Mesendoderm (in vitro differentiated cells): ENCODE measurements at regions not wholly inside any gene's neighbourhood (a gene's known extent, or its start where the extent isn't known, plus 50 kb on each side); places are given as distances from the start of the nearest gene placed in this dataset.

Experiments
- DNase-seq: peaks from one replicate; pipeline ENCODE4 v3.0.0; 2013
- H2AK5ac ChIP-seq: 2 replicates; pipeline ENCODE4 v1.6.1; 2013; ENCODE audit warnings: low read length, inconsistent platforms
- H2BK120ac ChIP-seq: 2 replicates; pipeline ENCODE4 v1.6.1; 2013; ENCODE audit warnings: low read depth, mild to moderate bottlenecking, low read length, moderate library complexity, mixed read lengths
- H2BK15ac ChIP-seq: replicated peaks from 2 replicates; pipeline ENCODE4 v1.6.1; 2013; ENCODE audit warnings: low read depth, mild to moderate bottlenecking, moderate library complexity
- H2BK5ac ChIP-seq: 2 replicates; pipeline ENCODE4 v1.6.1; 2013; ENCODE audit warnings: low read length, inconsistent platforms
- H3K18ac ChIP-seq: 2 replicates; pipeline ENCODE4 v1.6.1; 2013; ENCODE audit warnings: mild to moderate bottlenecking, low read length, mixed read lengths
- H3K23ac ChIP-seq: one replicate; pipeline ENCODE4 v1.6.1; 2013; ENCODE audit warnings: low read length
- H3K27ac ChIP-seq: 2 replicates; pipeline ENCODE4 v1.5.1; 2013; ENCODE audit warnings: low read depth, mild to moderate bottlenecking, inconsistent platforms, low read length, moderate library complexity
- H3K27me3 ChIP-seq: 2 replicates; pipeline ENCODE4 v1.6.1; 2013; ENCODE audit warnings: low read length, control low read depth, mild to moderate bottlenecking, inconsistent platforms; ENCODE audit not compliant: insufficient read depth, poor library complexity
- H3K36me3 ChIP-seq: 2 replicates; pipeline ENCODE4 v1.6.1; 2013; ENCODE audit warnings: low read length, inconsistent platforms; ENCODE audit not compliant: control insufficient read depth, insufficient read depth
- H3K4ac ChIP-seq: one replicate; pipeline ENCODE4 v1.6.1; 2013; ENCODE audit warnings: low read depth, mild to moderate bottlenecking, low read length, moderate library complexity
- H3K4me1 ChIP-seq: 2 replicates; pipeline ENCODE4 v1.6.1; 2013; ENCODE audit warnings: low read depth, low read length, inconsistent platforms; ENCODE audit not compliant: control insufficient read depth
- H3K4me2 ChIP-seq: 2 replicates; pipeline ENCODE4 v1.6.1; 2013; ENCODE audit warnings: low read length
- H3K4me3 ChIP-seq: 2 replicates; pipeline ENCODE4 v1.5.1; 2013; ENCODE audit warnings: mild to moderate bottlenecking, low read length
- H3K56ac ChIP-seq: one replicate; pipeline ENCODE4 v1.6.1; 2013; ENCODE audit warnings: low read length
- H3K79me1 ChIP-seq: 2 replicates; pipeline ENCODE4 v1.6.1; 2013; ENCODE audit warnings: low read length, inconsistent platforms
- H3K79me2 ChIP-seq: 2 replicates; pipeline ENCODE4 v1.6.1; 2013; ENCODE audit warnings: mild to moderate bottlenecking, low read length; ENCODE audit not compliant: control insufficient read depth, insufficient read depth
- H3K9ac ChIP-seq: 2 replicates; pipeline ENCODE4 v1.6.1; 2013; ENCODE audit warnings: low read length, inconsistent platforms
- H4K5ac ChIP-seq: one replicate; pipeline ENCODE4 v1.6.1; 2013; ENCODE audit warnings: low read length
- H4K8ac ChIP-seq: one replicate; pipeline ENCODE4 v1.6.1; 2013; ENCODE audit warnings: low read depth, mild to moderate bottlenecking, control low read depth, low read length, moderate library complexity
- WGBS: extraction: QIAGEN DNeasy Blood & Tissue Kit; methylation state at CpG from one replicate; pipeline ENCODE4 v1.1.7; 2013; ENCODE audit warnings: low lambda C conversion rate, missing lambda C conversion rate; ENCODE audit not compliant: insufficient coverage; ENCODE audit errors: extremely low coverage; 5-methylcytosine and 5-hydroxymethylcytosine counted together

- no peak overlapping the region for H3K27ac ChIP-seq
- H3K18ac ChIP-seq = peak overlapping the region; percentile 82
- WGBS = no CpG with 5 or more reads among the region's 1 CpG
- no peaks in the 10 kb centered on the region for H3K79me2 ChIP-seq
- H4K8ac ChIP-seq = no peak overlapping the region
- no peaks in the 10 kb centered on the region for H3K36me3 ChIP-seq
- H3K79me1 ChIP-seq = no peaks in the 10 kb centered on the region
- H2BK15ac ChIP-seq = no peak overlapping the region
- H3K23ac ChIP-seq = no peak overlapping the region
- no peak overlapping the region for H3K9ac ChIP-seq
- no peak overlapping the region for H2AK5ac ChIP-seq
- H3K56ac ChIP-seq = no peak overlapping the region
- H3K4me3 ChIP-seq = no peak overlapping the region
- no peak overlapping the region for H4K5ac ChIP-seq
- H3K4ac ChIP-seq = no peak overlapping the region
- no peaks in the 10 kb centered on the region for H3K27me3 ChIP-seq
- peak overlapping the region; percentile 61 for H2BK5ac ChIP-seq
- DNase-seq = no peak
- H3K4me1 ChIP-seq = no peaks in the 10 kb centered on the region
- no peak overlapping the region for H2BK120ac ChIP-seq
- no peak overlapping the region for H3K4me2 ChIP-seq
These were observed 1345.1 kb downstream of the XPNPEP1 start for GRCh38 chr10:108578258-108578657.

- H4K8ac ChIP-seq = no peak overlapping the region
- no peaks in the 10 kb centered on the region for H3K79me2 ChIP-seq
- no peaks in the 10 kb centered on the region for H3K4me1 ChIP-seq
- H3K4ac ChIP-seq = no peak overlapping the region
- H3K4me3 ChIP-seq = no peak overlapping the region
- no peak overlapping the region for H2BK5ac ChIP-seq
- H2BK15ac ChIP-seq = no peak overlapping the region
- H4K5ac ChIP-seq = no peak overlapping the region
- no peak overlapping the region for H3K27ac ChIP-seq
- no peak overlapping the region for H3K18ac ChIP-seq
- no peaks in the 10 kb centered on the region for H3K36me3 ChIP-seq
- H3K23ac ChIP-seq = no peak overlapping the region
- WGBS = no CpG with 5 or more reads among the region's 1 CpG
- no peak for DNase-seq
- H3K56ac ChIP-seq = no peak overlapping the region
- no peak overlapping the region for H3K4me2 ChIP-seq
- no peak overlapping the region for H2BK120ac ChIP-seq
- no peaks in the 10 kb centered on the region for H3K27me3 ChIP-seq
- H3K79me1 ChIP-seq = no peaks in the 10 kb centered on the region
- H2AK5ac ChIP-seq = no peak overlapping the region
- no peak overlapping the region for H3K9ac ChIP-seq
These were observed 1349.1 kb downstream of the XPNPEP1 start for GRCh38 chr10:108574233-108574632.

GRCh38 chr10:108568824-108569223 is 1354.5 kb downstream of the XPNPEP1 start:
- no peak overlapping the region for H2BK15ac ChIP-seq

GRCh38 chr10:108567899-108568752 is 1355.2 kb downstream of the XPNPEP1 start:
- Histone ChIP-seq H3K4me1 (no peaks in the 10 kb centered on the region), H3K36me3 (no peaks in the 10 kb centered on the region), H3K79me2 (no peaks in the 10 kb centered on the region), H3K79me1 (no peaks in the 10 kb centered on the region), H3K23ac (no peak overlapping the region), H3K56ac (no peak overlapping the region), H2BK15ac (no peak overlapping the region), H4K5ac (no peak overlapping the region), H4K8ac (no peak overlapping the region), H2BK120ac (no peak overlapping the region), H3K4me3 (no peak overlapping the region), H2AK5ac (no peak overlapping the region), H2BK5ac (no peak overlapping the region), H3K27me3 (no peaks in the 10 kb centered on the region), H3K18ac (no peak overlapping the region), H3K4ac (no peak overlapping the region), H3K27ac (no peak overlapping the region), H3K4me2 (no peak overlapping the region), H3K9ac (no peak overlapping the region)
- DNase-seq = no peak
- no CpG with 5 or more reads among the region's 5 CpGs for WGBS

More at GRCh38 chr10:108568824-108569223, 1354.5 kb downstream of the XPNPEP1 start:
- Histone ChIP-seq H2BK120ac (no peak overlapping the region), H3K4me3 (no peak overlapping the region), H3K27ac (no peak overlapping the region), H4K8ac (no peak overlapping the region), H3K23ac (no peak overlapping the region), H3K4me1 (no peaks in the 10 kb centered on the region), H2AK5ac (no peak overlapping the region), H3K9ac (no peak overlapping the region), H3K27me3 (no peaks in the 10 kb centered on the region), H2BK5ac (no peak overlapping the region), H3K79me2 (no peaks in the 10 kb centered on the region), H3K79me1 (no peaks in the 10 kb centered on the region), H3K18ac (no peak overlapping the region), H3K36me3 (no peaks in the 10 kb centered on the region), H3K4ac (no peak overlapping the region), H3K4me2 (no peak overlapping the region), H3K56ac (no peak overlapping the region), H4K5ac (no peak overlapping the region)
- DNase-seq = no peak
- WGBS = no CpG with 5 or more reads among the region's 2 CpGs

GRCh38 chr10:108566316-108567107 is 1356.8 kb downstream of the XPNPEP1 start:
- H3K23ac ChIP-seq = no peak overlapping the region
- DNase-seq = no peak
- H3K4me3 ChIP-seq = no peak overlapping the region

More at GRCh38 chr10:108566316-108567107, 1356.8 kb downstream of the XPNPEP1 start:
- no peak overlapping the region for H4K8ac ChIP-seq
- H2BK120ac ChIP-seq = no peak overlapping the region
- no peaks in the 10 kb centered on the region for H3K79me1 ChIP-seq
- no peak overlapping the region for H3K27ac ChIP-seq
- no peak overlapping the region for H3K56ac ChIP-seq
- H3K36me3 ChIP-seq = no peaks in the 10 kb centered on the region
- no peaks in the 10 kb centered on the region for H3K4me1 ChIP-seq
- no peak overlapping the region for H2BK15ac ChIP-seq
- H3K79me2 ChIP-seq = no peaks in the 10 kb centered on the region
- no peak overlapping the region for H3K4ac ChIP-seq
- no peak overlapping the region for H3K18ac ChIP-seq
- H3K9ac ChIP-seq = no peak overlapping the region
- H3K27me3 ChIP-seq = no peaks in the 10 kb centered on the region
- WGBS = no CpG with 5 or more reads among the region's 33 CpGs
- H2BK5ac ChIP-seq = no peak overlapping the region
- no peak overlapping the region for H3K4me2 ChIP-seq
- no peak overlapping the region for H4K5ac ChIP-seq
- H2AK5ac ChIP-seq = no peak overlapping the region
